H9 (cell line): ENCODE measurements at regions not wholly inside any gene's neighbourhood (a gene's known extent, or its start where the extent isn't known, plus 50 kb on each side); places are given as distances from the start of the nearest gene placed in this dataset.

Source experiments
- DNase-seq: peaks from one replicate; pipeline ENCODE4 v3.0.0-alpha.2; 2017
- H2AFZ ChIP-seq: one replicate; pipeline ENCODE4 v1.6.1; 2013; ENCODE audit warnings: mild to moderate bottlenecking, low read length, control low read depth, moderate library complexity
- H2AK5ac ChIP-seq: 2 replicates; pipeline ENCODE4 v1.6.1; 2013; ENCODE audit warnings: low read length, control low read depth, mixed read lengths; ENCODE audit not compliant: insufficient read length
- H2BK120ac ChIP-seq: one replicate; pipeline ENCODE4 v1.6.1; 2013; ENCODE audit warnings: low read depth, mild to moderate bottlenecking, low read length, control low read depth, inconsistent platforms; ENCODE audit not compliant: poor library complexity, severe bottlenecking
- H2BK12ac ChIP-seq: 2 replicates; pipeline ENCODE4 v1.6.1; 2013; ENCODE audit warnings: low read length, control low read depth, mixed read lengths, low read depth; ENCODE audit not compliant: insufficient read length
- H2BK15ac ChIP-seq: 2 replicates; pipeline ENCODE4 v1.6.1; 2013; ENCODE audit warnings: low read depth, low read length, control low read depth
- H2BK20ac ChIP-seq: one replicate; pipeline ENCODE4 v1.6.1; 2013; ENCODE audit warnings: low read depth, mild to moderate bottlenecking, low read length, control low read depth, inconsistent platforms; ENCODE audit not compliant: poor library complexity, severe bottlenecking
- H2BK5ac ChIP-seq: 2 replicates; pipeline ENCODE4 v1.6.1; 2013; ENCODE audit warnings: low read length, control low read depth, mixed read lengths; ENCODE audit not compliant: insufficient read length
- H3K14ac ChIP-seq: 2 replicates; pipeline ENCODE4 v1.6.1; 2013; ENCODE audit warnings: low read length, control low read depth; ENCODE audit not compliant: insufficient read depth
- H3K18ac ChIP-seq: 2 replicates; pipeline ENCODE4 v1.6.1; 2013; ENCODE audit warnings: low read depth, mild to moderate bottlenecking, mixed read lengths, low read length, control low read depth; ENCODE audit not compliant: insufficient read length
- H3K23ac ChIP-seq: 2 replicates; pipeline ENCODE4 v1.6.1; 2013; ENCODE audit warnings: low read length, control low read depth, mixed read lengths, low read depth; ENCODE audit not compliant: insufficient read length
- H3K23me2 ChIP-seq: 2 replicates; pipeline ENCODE4 v1.6.1; 2013; ENCODE audit warnings: low read depth, mild to moderate bottlenecking, mixed read lengths, low read length, control low read depth; ENCODE audit not compliant: insufficient read length, poor library complexity, severe bottlenecking
- H3K27ac ChIP-seq: 2 replicates; pipeline ENCODE4 v1.5.1; 2013; ENCODE audit warnings: low read length, control low read depth, mixed read lengths, low read depth; ENCODE audit not compliant: insufficient read length
- H3K27me3 ChIP-seq: 2 replicates; pipeline ENCODE4 v1.6.1; 2013; ENCODE audit warnings: low read length, control low read depth, inconsistent platforms; ENCODE audit not compliant: insufficient read depth
- H3K4ac ChIP-seq: 2 replicates; pipeline ENCODE4 v1.6.1; 2013; ENCODE audit warnings: low read depth, mild to moderate bottlenecking, control low read depth, inconsistent platforms, low read length, moderate library complexity
- H3K4me1 ChIP-seq: 2 replicates; pipeline ENCODE4 v1.6.1; 2013; ENCODE audit warnings: low read length, control low read depth, inconsistent platforms; ENCODE audit not compliant: insufficient read depth
- H3K4me2 ChIP-seq: 2 replicates; pipeline ENCODE4 v1.6.1; 2013; ENCODE audit warnings: low read length, control low read depth, mixed read lengths; ENCODE audit not compliant: insufficient read length, insufficient read depth
- H3K56ac ChIP-seq: 2 replicates; pipeline ENCODE4 v1.6.1; 2013; ENCODE audit warnings: low read depth, mild to moderate bottlenecking, mixed read lengths, low read length, control low read depth; ENCODE audit not compliant: insufficient read length
- H3K79me1 ChIP-seq: 2 replicates; pipeline ENCODE4 v1.6.1; 2013; ENCODE audit warnings: low read depth, mild to moderate bottlenecking, moderate library complexity, low read length, control low read depth, inconsistent platforms; ENCODE audit not compliant: insufficient read depth, poor library complexity, severe bottlenecking
- H3K79me2 ChIP-seq: 2 replicates; pipeline ENCODE4 v1.6.1; 2013; ENCODE audit warnings: low read length, control low read depth, inconsistent platforms; ENCODE audit not compliant: insufficient read depth
- H3K9ac ChIP-seq: 2 replicates; pipeline ENCODE4 v1.6.1; 2013; ENCODE audit warnings: low read length, control low read depth, mixed read lengths; ENCODE audit not compliant: insufficient read length; ENCODE audit errors: extremely low read depth
- H3K9me3 ChIP-seq: one replicate; pipeline ENCODE4 v1.6.1; 2013; ENCODE audit warnings: low read depth, low read length, inconsistent platforms; ENCODE audit not compliant: control insufficient read depth
- H3T11ph ChIP-seq: one replicate; pipeline ENCODE4 v1.6.1; 2013; ENCODE audit warnings: mild to moderate bottlenecking, low read length, control low read depth, inconsistent platforms
- H4K20me1 ChIP-seq: one replicate; pipeline ENCODE4 v1.6.1; 2013; ENCODE audit not compliant: control insufficient read depth, insufficient read length, insufficient read depth
- H4K5ac ChIP-seq: 2 replicates; pipeline ENCODE4 v1.6.1; 2013; ENCODE audit warnings: low read depth, mild to moderate bottlenecking, mixed read lengths, low read length, control low read depth; ENCODE audit not compliant: insufficient read length
- H4K8ac ChIP-seq: replicated peaks from 2 replicates; pipeline ENCODE4 v1.6.1; 2013; ENCODE audit warnings: low read length, control low read depth, mixed read lengths, low read depth; ENCODE audit not compliant: insufficient read length
- H4K91ac ChIP-seq: 2 replicates; pipeline ENCODE4 v1.6.1; 2013; ENCODE audit warnings: low read depth, mild to moderate bottlenecking, moderate library complexity, mixed read lengths, low read length, control low read depth; ENCODE audit not compliant: insufficient read length
- H3K27ac Mint-ChIP-seq, 3 experiments: 2 replicates in 2 of 3; 3 replicates in 1 of 3; pipeline ENCODE4 v1.8.0; 2020 to 2021; ENCODE audit warnings: mixed read lengths in 3 of 3, mild to moderate bottlenecking in 1 of 3, moderate library complexity in 1 of 3
- H3K27me3 Mint-ChIP-seq: 2 replicates; pipeline ENCODE4 v1.8.0; 2021; ENCODE audit warnings: low read depth, mild to moderate bottlenecking, moderate library complexity, mixed read lengths
- H3K36me3 Mint-ChIP-seq, 3 experiments: 2 replicates in 2 of 3; 3 replicates in 1 of 3; pipeline ENCODE4 v1.8.0; 2020 to 2021; ENCODE audit warnings: low read depth in 3 of 3, mixed read lengths in 3 of 3; ENCODE audit not compliant: insufficient read depth in 1 of 3
- H3K4me1 Mint-ChIP-seq, 2 experiments: 2 replicates each; pipeline ENCODE4 v1.8.0; 2020; ENCODE audit warnings: mixed read lengths in 2 of 2
- H3K4me3 Mint-ChIP-seq, 2 experiments: 2 replicates in 1 of 2; 3 replicates in 1 of 2; pipeline ENCODE4 v1.8.0; 2020 to 2021; ENCODE audit warnings: mild to moderate bottlenecking in 2 of 2, mixed read lengths in 2 of 2, moderate library complexity in 1 of 2
- H3K9me3 Mint-ChIP-seq, 2 experiments: 2 replicates in 1 of 2; 3 replicates in 1 of 2; pipeline ENCODE4 v1.8.0; 2020; ENCODE audit warnings: mild to moderate bottlenecking in 2 of 2, mixed read lengths in 2 of 2, moderate library complexity in 1 of 2
- CTCF ChIP-seq: fragments of 200-600 bp; sonication (generic); conservative IDR thresholded peaks from 3 replicates; pipeline ENCODE4 v1.8.0; 2021; ENCODE audit warnings: antibody characterized with exemption, mild to moderate bottlenecking
- WGBS: extraction: QIAGEN DNeasy Blood & Tissue Kit; methylation state at CpG from one replicate; pipeline ENCODE4 v1.1.7; 2013; ENCODE audit warnings: missing lambda C conversion rate, low lambda C conversion rate, mixed read lengths; ENCODE audit not compliant: insufficient read length; ENCODE audit errors: extremely low coverage; 5-methylcytosine and 5-hydroxymethylcytosine counted together

- no peaks in the 10 kb centered on the region for H3K23me2 ChIP-seq
Measured at GRCh38 chr4:181538431-181538830, 704.8 kb upstream of the TENM3 start.

More at GRCh38 chr4:181538431-181538830, 704.8 kb upstream of the TENM3 start:
- Histone ChIP-seq H3K56ac (no peak overlapping the region), H3K9ac (no peak overlapping the region), H3K4me2 (no peak overlapping the region), H4K8ac (no peak overlapping the region), H2BK15ac (no peak overlapping the region), H2BK20ac (no peak overlapping the region), H3K79me1 (no peaks in the 10 kb centered on the region), H4K91ac (no peak overlapping the region), H2BK5ac (no peak overlapping the region), H4K5ac (no peak overlapping the region), H2AFZ (no peak overlapping the region), H2AK5ac (no peak overlapping the region), H2BK120ac (no peak overlapping the region), H3K23ac (no peak overlapping the region), H3K27me3 (no peaks in the 10 kb centered on the region), H3K9me3 (no peaks in the 10 kb centered on the region), H3K27ac (no peak overlapping the region), H3K79me2 (no peaks in the 10 kb centered on the region), H3T11ph (no peak overlapping the region), H2BK12ac (no peak overlapping the region), H4K20me1 (peaks cover 3% of the 10 kb centered on the region), H3K4me1 (no peaks in the 10 kb centered on the region), H3K18ac (no peak overlapping the region), H3K4ac (no peak overlapping the region), H3K14ac (no peak overlapping the region)
- H3K27me3 Mint-ChIP-seq = no peaks in the 10 kb centered on the region
- no peak overlapping the region for H3K4me3 Mint-ChIP-seq
- WGBS = no CpG with 5 or more reads among the region's 3 CpGs
- H3K4me1 Mint-ChIP-seq = no peaks in the 10 kb centered on the region
- H3K9me3 Mint-ChIP-seq = no peaks in the 10 kb centered on the region
- TF ChIP-seq CTCF = no peak
- no peak for DNase-seq
- H3K27ac Mint-ChIP-seq = no peak overlapping the region
- no peaks in the 10 kb centered on the region for H3K36me3 Mint-ChIP-seq
